A673 (cell line): ENCODE measurements at regions not wholly inside any gene's neighbourhood (a gene's known extent, or its start where the extent isn't known, plus 50 kb on each side); places are given as distances from the start of the nearest gene placed in this dataset.

Experiments
- BruUV-seq: library from RNA; stranded (reverse); fragments of 400-500 nt; replicated peaks from 2 replicates; lab custom pipeline; 2021; lab: Mats Ljungman, UMichigan
- CTCF ChIA-PET: fragments of 300-600 bp; sonication (Branson Sonifier 250); formaldehyde crosslinking; loops from one replicate; lab custom pipeline; 2022; ENCODE audit warnings: antibody characterized with exemption; lab: Charles Lee
- POLR2A ChIA-PET: fragments of 300-600 bp; sonication (Branson Sonifier 250); formaldehyde crosslinking; loops from one replicate; lab custom pipeline; 2022; ENCODE audit warnings: antibody characterized with exemption; ENCODE audit not compliant: low non-redundant PET; lab: Charles Lee
- DNase-seq: peaks from one replicate; pipeline ENCODE4 v3.0.0-alpha.2; 2015; ENCODE audit warnings: low spot score
- H3K27ac ChIP-seq: fragments of 200-600 bp; sonication (generic); 2 replicates; pipeline ENCODE4 v1.5.1; 2016; ENCODE audit warnings: mixed run types, low read depth, mild to moderate bottlenecking, mixed read lengths, antibody characterized with exemption, low read length; ENCODE audit not compliant: poor library complexity, severe bottlenecking
- H3K27me3 ChIP-seq: fragments of 200-600 bp; sonication (generic); replicated peaks from 2 replicates; pipeline ENCODE4 v1.6.1; 2017; ENCODE audit warnings: mixed run types, low read depth, mild to moderate bottlenecking, mixed read lengths, antibody characterized with exemption, low read length; ENCODE audit not compliant: insufficient read depth, poor library complexity
- H3K36me3 ChIP-seq: fragments of 200-600 bp; sonication (generic); 2 replicates; pipeline ENCODE4 v1.6.1; 2016; ENCODE audit warnings: mixed run types, mild to moderate bottlenecking, mixed read lengths, antibody characterized with exemption, low read length; ENCODE audit not compliant: insufficient read depth, poor library complexity, severe bottlenecking
- H3K4me1 ChIP-seq: fragments of 200-600 bp; sonication (generic); 2 replicates; pipeline ENCODE4 v1.6.1; 2017; ENCODE audit warnings: mixed run types, mild to moderate bottlenecking, mixed read lengths, antibody characterized with exemption, low read length; ENCODE audit not compliant: insufficient read depth, poor library complexity, severe bottlenecking
- H3K4me3 ChIP-seq: fragments of 200-600 bp; sonication (generic); 2 replicates; pipeline ENCODE4 v1.5.1; 2016; ENCODE audit warnings: low read depth, mixed run types, mild to moderate bottlenecking, mixed read lengths, low read length; ENCODE audit not compliant: poor library complexity, severe bottlenecking
- H3K9me3 ChIP-seq: fragments of 200-600 bp; sonication (generic); 2 replicates; pipeline ENCODE4 v1.6.1; 2016; ENCODE audit warnings: mixed run types, low read depth, mild to moderate bottlenecking, mixed read lengths, antibody characterized with exemption, low read length; ENCODE audit not compliant: poor library complexity, severe bottlenecking
- CTCF ChIP-seq: fragments of 300-800, 200-600 bp; sonication (generic); conservative IDR thresholded peaks from 2 replicates; pipeline ENCODE4 v1.5.1; 2017; ENCODE audit warnings: low read depth, mild to moderate bottlenecking, antibody characterized with exemption, low read length, moderate library complexity, mixed read lengths
- EZH2 ChIP-seq: fragments of 200-600 bp; sonication (generic); IDR thresholded peaks from 2 replicates; pipeline ENCODE4 v1.6.1; 2017; ENCODE audit warnings: borderline replicate concordance, low read depth, mild to moderate bottlenecking, mixed read lengths, antibody characterized with exemption, low read length; ENCODE audit not compliant: poor library complexity, severe bottlenecking
- intact Hi-C: fragments of 100-400 bp; cut with micrococcal nuclease; formaldehyde crosslinking; loops from one replicate; pipeline ENCODE4 v1.10.0; 2022; ENCODE audit not compliant: unreplicated experiment

GRCh38 chr9:135016876-135017275 is 70.6 kb upstream of the OLFM1 start:
- no peak for DNase-seq
- Histone ChIP-seq H3K36me3 (no peaks in the 10 kb centered on the region), H3K27ac (no peak overlapping the region), H3K4me1 (no peaks in the 10 kb centered on the region), H3K27me3 (no peaks in the 10 kb centered on the region), H3K4me3 (no peak overlapping the region), H3K9me3 (no peaks in the 10 kb centered on the region)
- intact Hi-C loops, result no loop called here
- CTCF ChIA-PET, result no interaction called here
- BruUV-seq, result no TSS peak
- TF ChIP-seq CTCF (no peak), EZH2 (no peak)
- POLR2A ChIA-PET, result no interaction called here

DNA sequence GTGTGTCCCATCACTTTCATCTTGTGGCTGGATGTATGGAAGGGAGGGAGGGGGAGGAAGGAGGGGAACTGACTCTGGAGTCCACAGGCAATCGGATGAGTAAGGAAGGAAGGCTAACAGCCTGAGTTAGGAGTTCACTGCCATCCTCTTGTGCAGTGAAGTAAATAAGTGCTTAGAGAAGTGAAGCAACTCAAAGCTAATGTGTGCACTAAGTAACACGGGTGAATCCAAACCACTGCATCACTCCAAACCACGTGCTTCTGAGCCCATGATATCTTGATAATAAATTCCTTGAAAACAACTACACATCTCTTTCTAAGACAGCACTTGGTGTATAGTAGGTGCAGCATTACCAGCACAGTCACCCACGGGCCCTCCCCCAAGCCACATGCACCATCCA is 69.6 kb upstream of the OLFM1 start:
- Histone ChIP-seq H3K27me3 (no peaks in the 10 kb centered on the region), H3K4me3 (no peak overlapping the region), H3K36me3 (no peaks in the 10 kb centered on the region), H3K9me3 (no peaks in the 10 kb centered on the region), H3K27ac (no peak overlapping the region), H3K4me1 (no peaks in the 10 kb centered on the region)
- BruUV-seq, result no TSS peak
- TF ChIP-seq CTCF, result no peak
- no peak for TF ChIP-seq EZH2
- DNase-seq, result no peak
- ChIA-PET CTCF (no interaction called here), POLR2A (no interaction called here)
- intact Hi-C loops, result no loop called here

DNA sequence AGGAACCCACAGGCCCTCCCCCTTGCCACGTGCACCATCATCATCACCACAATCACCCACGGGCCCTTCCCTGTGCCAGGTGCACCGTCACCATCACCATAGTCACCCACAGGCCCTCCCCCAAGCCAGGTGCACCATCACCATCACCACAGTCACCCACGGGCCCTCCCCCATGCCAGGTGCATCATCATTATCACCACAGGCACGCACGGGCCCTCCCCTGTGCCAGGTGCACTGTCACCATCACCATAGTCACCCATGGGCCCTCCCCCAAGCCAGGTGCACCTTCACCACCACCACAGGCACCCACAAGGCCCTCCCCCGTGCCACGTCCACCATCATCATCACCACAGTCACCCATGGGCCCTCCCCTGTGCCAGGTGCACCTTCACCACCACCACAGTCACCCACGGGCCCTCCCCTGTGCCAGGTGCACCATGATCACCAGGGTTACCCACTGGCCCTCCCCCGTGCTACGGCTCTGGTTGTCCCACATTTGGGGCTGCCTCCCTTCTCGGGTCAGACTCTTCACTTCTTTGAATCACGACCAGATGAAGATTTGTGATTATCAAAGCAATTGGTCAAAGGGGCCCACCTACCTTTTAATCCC is 69.1 kb upstream of the OLFM1 start:
- BruUV-seq, result no TSS peak
- ChIA-PET CTCF (no interaction called here), POLR2A (no interaction called here)
- Histone ChIP-seq H3K4me1 (no peaks in the 10 kb centered on the region), H3K9me3 (no peaks in the 10 kb centered on the region), H3K27ac (no peak overlapping the region), H3K4me3 (no peak overlapping the region), H3K27me3 (no peaks in the 10 kb centered on the region), H3K36me3 (no peaks in the 10 kb centered on the region)
- no peak for TF ChIP-seq EZH2
- intact Hi-C loops, result no loop called here
- no peak for DNase-seq

GRCh38 chr9:135019224-135019623 is 68.2 kb upstream of the OLFM1 start:
- TF ChIP-seq EZH2 (no peak), CTCF (no peak)
- Histone ChIP-seq H3K9me3 (no peaks in the 10 kb centered on the region), H3K4me3 (no peak overlapping the region), H3K27me3 (no peaks in the 10 kb centered on the region), H3K27ac (no peak overlapping the region), H3K36me3 (no peaks in the 10 kb centered on the region), H3K4me1 (no peaks in the 10 kb centered on the region)
- CTCF ChIA-PET, result no interaction called here
- DNase-seq, result no peak
- BruUV-seq, result no TSS peak
- intact Hi-C loops, result no loop called here
- POLR2A ChIA-PET, result no interaction called here
